Right lobe of liver (tissue), 6 donors: ENCODE measurements at regions not wholly inside any gene's neighbourhood (a gene's known extent, or its start where the extent isn't known, plus 50 kb on each side); places are given as distances from the start of the nearest gene placed in this dataset.

Experiments used
- ATAC-seq, 4 donors: fragments of 200-7000 bp; cut with Tn5 transposase; one replicate each; pipeline ENCODE4 v1.9.1; 2020; ENCODE audit warnings: mild to moderate bottlenecking in 4 of 4, moderate library complexity in 4 of 4
- DNase-seq, 3 donors: peaks; one replicate each; pipeline ENCODE4 v3.0.0-alpha.2; 2020
- H3K27ac ChIP-seq, 3 donors: fragments of 200-600 bp; one replicate each; pipeline ENCODE4 v1.8.0; 2022
- H3K27me3 ChIP-seq, 2 donors: fragments of 200-600 bp; one replicate each; pipeline ENCODE4 v1.8.0; 2022
- H3K36me3 ChIP-seq, 4 donors: fragments of 200-600 bp; sonication (generic) in 1 of 4; one replicate each; pipeline versions ENCODE4 v1.5.1 to v1.8.0; 2017 to 2022; ENCODE audit warnings: control low read depth in 1 of 4
- H3K4me1 ChIP-seq, 4 donors: fragments of 200-600 bp; sonication (generic) in 1 of 4; one replicate each; pipeline versions ENCODE4 v1.5.1 to v1.8.0; 2017 to 2022; ENCODE audit warnings: control low read depth in 1 of 4
- H3K4me3 ChIP-seq, 3 donors: fragments of 200-600 bp; one replicate each; pipeline ENCODE4 v1.8.0; 2022
- H3K9me3 ChIP-seq, 4 donors: fragments of 200-600 bp; sonication (generic) in 1 of 4; one replicate each; pipeline versions ENCODE4 v1.5.1 to v1.8.0; 2017 to 2022; ENCODE audit warnings: control low read depth in 1 of 4
- CTCF ChIP-seq, 4 donors: fragments of 200-600 bp in 3 of 4; fragments of 450-650 bp in 1 of 4; IDR thresholded peaks; one replicate each; pipeline versions ENCODE4 v1.5.1 to v1.8.0; 2016 to 2022; ENCODE audit warnings: antibody characterized with exemption in 4 of 4, mild to moderate bottlenecking in 2 of 4
- POLR2A ChIP-seq: fragments of 450-650 bp; IDR thresholded peaks from one replicate; pipeline ENCODE4 v1.6.1; 2017; ENCODE audit warnings: antibody characterized with exemption, mild to moderate bottlenecking
- WGBS: methylation state at CpG from one replicate; pipeline ENCODE4 v1.1.6; 2018; ENCODE audit warnings: low coverage, low lambda C conversion rate; ENCODE audit not compliant: insufficient coverage; ENCODE audit errors: missing lambda C conversion rate; 5-methylcytosine and 5-hydroxymethylcytosine counted together
- intact Hi-C, 2 donors: fragments of 100-400 bp; cut with DNase I; formaldehyde crosslinking; loops; one replicate each; pipeline versions ENCODE4 v1.11.2 to v1.14.1; 2022
- donor health status: DM: no; HTN: yes; CAD: no.
- donor health status: DM: no; HTN: no; CAD: no.
- donor health status: DM: no; HTN: no; CAD: no.
- donor health status: DM: no; HTN: yes; CAD: no.
- donor health status: DM: no; HTN: yes; CAD: no.

DNA sequence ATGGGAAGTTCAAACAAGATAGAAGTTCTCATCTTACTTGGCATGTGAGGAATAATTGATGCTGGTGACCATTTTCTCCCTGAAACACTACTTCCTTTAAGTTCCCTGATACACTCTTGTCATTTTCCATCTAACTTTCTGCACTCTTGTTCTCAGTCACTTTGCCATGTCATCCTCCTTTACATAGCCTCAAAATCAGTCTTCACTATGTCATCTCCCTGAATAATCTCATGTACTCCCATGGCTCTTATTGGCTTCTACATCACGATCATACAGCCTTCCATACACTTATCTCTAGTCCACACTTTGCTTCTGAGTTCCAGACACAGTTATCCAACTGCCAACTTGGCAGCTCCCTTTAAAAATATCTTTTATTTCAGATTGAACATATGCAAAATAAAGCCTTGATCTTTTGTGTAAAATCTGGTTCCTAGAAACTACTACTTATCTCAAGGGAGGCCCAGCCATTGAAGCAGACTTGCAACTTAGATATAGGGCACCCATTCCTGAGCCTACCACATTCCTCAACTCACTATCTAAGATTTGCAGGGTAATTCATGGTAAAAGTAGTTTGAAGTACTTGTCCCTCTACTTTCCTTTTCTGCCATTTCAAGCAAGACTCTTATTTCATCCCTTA, 1070.2 kb upstream of the NXPH2 start:
- WGBS, result 28% methylated on average over 1 of the region's 1 CpG
- ATAC-seq (no peak), DNase-seq (no peak)
- H3K27me3 ChIP-seq, result no peaks in the 10 kb centered on the region
- H3K36me3 ChIP-seq, result no peaks in the 10 kb centered on the region
- intact Hi-C loops, result no loop called here
- TF ChIP-seq CTCF (IDR thresholded peaks at IDR 0.05) (no peak), POLR2A (no peak)
- no peaks in the 10 kb centered on the region for H3K4me1 ChIP-seq
- H3K27ac ChIP-seq, result no peak overlapping the region
- no peaks in the 10 kb centered on the region for H3K9me3 ChIP-seq
- no peak overlapping the region for H3K4me3 ChIP-seq

DNA sequence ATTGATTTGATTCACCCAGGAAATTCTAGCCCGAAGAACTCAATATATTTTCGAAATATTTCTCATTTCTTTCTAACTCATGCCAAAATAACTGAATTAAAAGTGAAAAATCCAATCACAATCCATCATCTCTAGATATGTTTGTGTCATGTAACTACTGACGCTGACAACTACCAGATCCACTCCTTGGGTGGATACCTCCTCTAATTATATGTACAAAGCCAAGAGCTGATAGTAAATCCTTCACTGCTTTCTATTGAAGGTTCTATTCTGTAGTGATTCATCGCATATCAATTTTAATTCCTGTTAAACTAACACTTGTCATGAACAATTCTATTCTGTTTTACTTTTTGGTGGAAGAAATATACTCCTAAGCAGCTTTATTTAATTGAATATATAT, 1056.6 kb upstream of the NXPH2 start:
- no peaks in the 10 kb centered on the region for H3K27me3 ChIP-seq
- no peaks in the 10 kb centered on the region for H3K9me3 ChIP-seq
- DNase-seq (no peak), ATAC-seq (no peak)
- no peak for TF ChIP-seq CTCF (IDR thresholded peaks at IDR 0.05)
- TF ChIP-seq POLR2A, result no peak
- H3K4me3 ChIP-seq, result no peak overlapping the region
- H3K27ac ChIP-seq, result no peak overlapping the region
- intact Hi-C loops, result no loop called here
- no peaks in the 10 kb centered on the region for H3K4me1 ChIP-seq
- no peaks in the 10 kb centered on the region for H3K36me3 ChIP-seq
- WGBS, result 37% methylated on average over 4 of the region's 4 CpGs

- 14% methylated on average over 2 of the region's 2 CpGs for WGBS
- no peaks in the 10 kb centered on the region for H3K4me1 ChIP-seq
- no peaks in the 10 kb centered on the region for H3K9me3 ChIP-seq
- DNase-seq, result no peak
- intact Hi-C loops, result no loop called here
- H3K27me3 ChIP-seq, result no peaks in the 10 kb centered on the region
- ATAC-seq, result no peak
- no peak overlapping the region for H3K27ac ChIP-seq
- H3K4me3 ChIP-seq, result no peak overlapping the region
- TF ChIP-seq POLR2A (no peak), CTCF (IDR thresholded peaks at IDR 0.05) (no peak)
- H3K36me3 ChIP-seq, result no peaks in the 10 kb centered on the region
Observed at GRCh38 chr2:139835101-139835500, 1054.9 kb upstream of the NXPH2 start.

DNA sequence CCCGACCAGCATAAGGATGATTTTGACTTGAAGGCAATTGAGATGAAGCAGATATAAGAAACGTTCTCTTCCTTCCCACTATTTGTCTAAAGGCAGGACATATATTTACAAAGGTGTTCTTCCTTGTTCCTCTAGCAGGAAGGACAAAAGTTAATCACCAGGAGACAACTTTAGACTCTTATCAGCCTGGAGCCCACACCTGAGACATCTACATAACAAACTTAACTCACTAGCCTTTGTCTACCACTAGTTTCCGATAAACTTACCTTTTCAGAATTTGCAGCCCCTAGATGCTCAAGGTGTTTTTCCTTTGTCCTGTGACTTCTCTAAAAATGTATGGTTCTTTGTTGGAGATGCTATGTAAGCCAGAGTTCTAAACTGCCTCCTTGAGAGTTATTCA, 1047.8 kb upstream of the NXPH2 start:
- Histone ChIP-seq H3K27me3 (no peaks in the 10 kb centered on the region), H3K36me3 (no peaks in the 10 kb centered on the region), H3K4me3 (no peak overlapping the region), H3K27ac (no peak overlapping the region), H3K4me1 (no peaks in the 10 kb centered on the region), H3K9me3 (no peaks in the 10 kb centered on the region)
- intact Hi-C loops, result no loop called here
- no peak for TF ChIP-seq CTCF (IDR thresholded peaks at IDR 0.05)
- TF ChIP-seq POLR2A, result no peak
- 46% methylated on average over 3 of the region's 3 CpGs for WGBS
- ATAC-seq (no peak), DNase-seq (no peak)

- no peak overlapping the region for H3K4me3 ChIP-seq
- WGBS, result 20% methylated on average over 1 of the region's 1 CpG
- H3K36me3 ChIP-seq, result no peaks in the 10 kb centered on the region
- intact Hi-C loops, result no loop called here
- no peak overlapping the region for H3K27ac ChIP-seq
- H3K4me1 ChIP-seq, result no peaks in the 10 kb centered on the region
- no peaks in the 10 kb centered on the region for H3K9me3 ChIP-seq
- no peak for TF ChIP-seq CTCF (IDR thresholded peaks at IDR 0.05)
- no peaks in the 10 kb centered on the region for H3K27me3 ChIP-seq
- ATAC-seq, result no peak
- no peak for DNase-seq
Observed at GRCh38 chr2:139825726-139826125, 1045.5 kb upstream of the NXPH2 start.
